ENCODE measurements at regions not wholly inside any gene's neighbourhood (a gene's known extent, or its start where the extent isn't known, plus 50 kb on each side); places are given as distances from the start of the nearest gene placed in this dataset.
"Not testable (repeated sequence)": the region's sequence is repeated elsewhere in the genome, so short reads cannot be mapped to it uniquely, and the experiment has no call there.

GRCh38 chr1:120282744-120283464, 106.6 kb upstream of the SEC22B start:
- not testable (repeated sequence) for FAIRE-seq; DNase-seq (ENCODE audit: low spot score)

DNA sequence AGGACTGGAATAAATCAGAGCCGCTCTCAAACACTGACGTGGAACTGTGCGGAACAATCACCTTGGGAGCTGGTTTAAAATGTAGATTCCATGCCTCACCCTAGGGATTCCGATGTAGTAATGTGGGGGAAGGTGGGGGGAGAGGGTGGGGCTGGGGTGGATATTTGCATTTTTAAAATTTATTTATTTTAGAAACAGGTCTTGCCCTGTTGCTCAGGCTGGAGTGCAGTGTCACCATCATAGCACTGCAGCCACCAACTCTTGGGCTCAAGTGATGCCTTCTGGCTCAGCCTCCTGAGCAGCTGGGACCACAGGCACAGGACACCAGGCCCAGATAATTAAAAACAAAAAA, 101.9 kb upstream of the SEC22B start:
- DNase-seq (ENCODE audit: low spot score); FAIRE-seq: not testable (repeated sequence)

DNA sequence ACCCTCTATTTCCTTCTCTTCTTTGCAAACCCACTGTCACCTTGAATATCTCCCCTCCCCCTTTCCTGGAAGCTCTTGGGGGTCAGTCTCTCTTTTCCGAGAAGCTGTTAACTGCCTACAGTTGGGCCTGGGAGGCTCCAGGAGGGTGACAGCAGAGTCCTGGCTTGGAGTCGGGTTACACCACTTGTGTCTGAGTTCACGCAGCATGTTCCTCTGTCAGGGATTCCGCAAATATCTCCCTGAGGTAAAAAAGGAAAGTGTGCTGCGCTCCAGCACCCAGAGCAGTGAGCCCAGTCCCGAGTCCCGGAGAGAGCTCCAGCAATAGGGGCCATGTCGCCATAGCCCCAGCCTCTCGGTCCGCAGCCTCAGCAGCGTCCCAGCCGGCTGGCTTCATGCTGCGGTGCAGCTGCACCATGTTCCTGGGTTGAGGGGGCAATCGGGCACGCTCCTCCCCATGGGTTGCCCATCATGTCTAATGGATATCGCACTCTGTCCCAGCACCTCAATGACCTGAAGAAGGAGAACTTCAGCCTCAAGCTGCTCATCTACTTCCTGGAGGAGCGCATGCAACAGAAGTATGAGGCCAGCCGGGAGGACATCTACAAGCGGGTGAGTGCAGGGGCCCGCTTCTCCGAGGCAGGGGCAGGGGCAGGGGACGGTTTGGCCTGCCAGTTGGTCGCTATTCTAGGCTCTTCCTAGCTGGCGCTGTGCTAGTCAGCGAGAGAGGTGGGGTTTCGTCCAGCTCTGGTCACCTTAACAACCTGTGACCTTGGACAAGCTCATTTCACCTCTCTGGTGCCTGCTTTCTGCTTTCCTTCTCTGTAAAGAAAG, 101.3 kb upstream of the SEC22B start:
- FAIRE-seq; DNase-seq (ENCODE audit: low spot score): not testable (repeated sequence)

DNA sequence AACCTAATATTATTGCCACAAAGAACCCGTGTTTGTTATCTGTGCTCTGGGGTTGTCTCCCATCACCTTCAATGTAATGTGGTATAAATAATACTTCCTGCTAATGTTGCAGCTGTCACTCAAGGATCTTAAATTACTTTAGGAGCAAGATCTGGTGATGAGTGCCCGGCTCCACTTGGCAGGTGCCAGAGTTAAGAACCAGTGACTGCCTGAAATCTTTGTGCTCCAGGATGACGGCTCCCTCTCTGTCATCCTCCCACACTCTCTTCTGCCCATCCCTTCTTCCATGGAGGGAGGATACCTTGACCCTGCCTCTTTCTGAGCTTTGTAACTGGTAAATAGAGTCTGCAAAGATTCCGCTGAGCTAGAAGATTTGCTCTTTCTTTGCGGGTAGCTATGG, 100.4 kb upstream of the SEC22B start:
- not testable (repeated sequence) for FAIRE-seq; DNase-seq (ENCODE audit: low spot score)

DNA sequence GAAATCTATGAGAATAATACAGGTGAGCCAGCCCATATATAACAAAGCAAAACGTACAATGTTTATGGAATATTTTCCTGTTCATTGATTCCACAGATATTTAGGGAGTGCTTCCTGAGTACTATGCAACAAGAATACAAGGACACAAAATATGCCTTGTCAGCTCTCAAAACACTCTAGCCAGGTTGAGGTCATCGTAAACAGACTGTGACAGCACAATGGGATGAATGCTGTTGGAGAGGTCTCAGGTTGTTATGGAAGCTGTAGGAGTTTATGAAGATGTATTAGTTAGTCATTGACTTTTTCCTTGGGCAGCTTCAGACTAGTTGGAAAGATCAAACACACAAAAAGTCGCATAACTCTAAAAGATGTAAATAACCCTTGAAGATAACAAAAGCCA, 98.1 kb upstream of the SEC22B start:
- FAIRE-seq; DNase-seq (ENCODE audit: low spot score): not testable (repeated sequence)

GRCh38 chr1:120273363-120273762, 97.0 kb upstream of the SEC22B start:
- not testable (repeated sequence) for FAIRE-seq; DNase-seq (ENCODE audit: low spot score)

DNA sequence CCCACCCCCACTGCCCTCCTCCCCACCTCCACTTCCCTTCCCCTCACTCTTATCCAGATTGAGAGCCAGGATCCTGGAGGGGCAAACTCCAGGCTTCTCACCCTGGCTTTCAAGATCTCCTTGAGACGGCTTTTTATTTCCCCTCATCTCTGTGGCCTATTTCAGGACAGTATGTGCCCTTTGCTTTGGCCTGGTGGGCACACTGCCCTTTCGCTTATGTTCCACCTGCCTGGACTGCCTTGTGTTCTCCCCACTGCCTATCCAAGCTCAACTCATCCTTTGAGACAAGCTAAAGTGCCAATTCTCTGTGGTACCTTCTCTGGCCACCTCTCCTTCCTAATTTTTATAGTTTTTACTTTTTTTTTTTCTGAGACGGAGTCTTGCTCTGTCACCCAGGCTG, 95.9 kb upstream of the SEC22B start:
- not testable (repeated sequence) for FAIRE-seq; DNase-seq (ENCODE audit: low spot score)

DNA sequence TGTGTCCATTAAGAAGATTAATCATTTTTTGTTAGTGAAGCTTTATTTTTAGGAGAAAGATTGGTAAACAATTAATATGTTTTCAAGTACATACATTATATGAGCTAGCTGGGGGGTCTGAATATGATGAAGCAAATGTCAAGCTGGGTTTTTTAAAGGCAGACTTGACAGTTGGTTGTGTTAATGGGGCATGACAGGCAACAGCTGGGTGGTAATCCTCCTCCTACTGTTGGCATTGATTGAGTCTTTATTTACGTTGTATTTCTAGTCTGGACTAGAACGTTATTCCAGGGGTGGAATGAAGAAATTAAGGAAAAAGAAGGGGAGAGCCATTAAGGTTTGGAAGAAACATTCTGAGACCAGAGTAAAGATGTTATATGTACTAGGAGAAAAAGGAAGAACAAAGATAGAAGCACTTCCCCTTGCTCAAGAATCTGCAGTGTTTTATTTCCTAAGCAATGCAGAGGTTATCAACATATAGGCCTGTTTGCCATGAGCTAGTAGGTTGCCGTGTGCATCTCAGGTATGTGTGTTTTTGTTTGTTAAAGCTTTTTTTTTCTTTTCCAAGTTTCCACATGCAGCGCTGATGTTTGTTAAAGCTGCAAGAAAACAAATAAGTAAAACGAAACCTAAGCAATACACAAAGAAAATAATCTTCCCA, 95.4 kb upstream of the SEC22B start:
- not testable (repeated sequence) for DNase-seq (ENCODE audit: low spot score); FAIRE-seq

- not testable (repeated sequence) for DNase-seq (ENCODE audit: low spot score); FAIRE-seq
These were observed 91.7 kb upstream of the SEC22B start for GRCh38 chr1:120267894-120268551.

GRCh38 chr1:120264564-120264963, 88.2 kb upstream of the SEC22B start:
- DNase-seq (ENCODE audit: low spot score); FAIRE-seq: not testable (repeated sequence)

- DNase-seq (ENCODE audit: low spot score); FAIRE-seq: not testable (repeated sequence)
These were observed 86.8 kb upstream of the SEC22B start for GRCh38 chr1:120262791-120263751.

- FAIRE-seq, result not testable (repeated sequence)
These were observed 81.4 kb upstream of the SEC22B start for GRCh38 chr1:120257778-120258105.

GRCh38 chr1:120257064-120257777, 80.9 kb upstream of the SEC22B start:
- FAIRE-seq; DNase-seq (ENCODE audit: low spot score): not testable (repeated sequence)

More at GRCh38 chr1:120257778-120258105, 81.4 kb upstream of the SEC22B start:
- DNase-seq (ENCODE audit: low spot score), result not testable (repeated sequence)

- DNase-seq (ENCODE audit: low spot score); FAIRE-seq: not testable (repeated sequence)
These were observed 74.4 kb upstream of the SEC22B start for GRCh38 chr1:120250756-120251155.

DNA sequence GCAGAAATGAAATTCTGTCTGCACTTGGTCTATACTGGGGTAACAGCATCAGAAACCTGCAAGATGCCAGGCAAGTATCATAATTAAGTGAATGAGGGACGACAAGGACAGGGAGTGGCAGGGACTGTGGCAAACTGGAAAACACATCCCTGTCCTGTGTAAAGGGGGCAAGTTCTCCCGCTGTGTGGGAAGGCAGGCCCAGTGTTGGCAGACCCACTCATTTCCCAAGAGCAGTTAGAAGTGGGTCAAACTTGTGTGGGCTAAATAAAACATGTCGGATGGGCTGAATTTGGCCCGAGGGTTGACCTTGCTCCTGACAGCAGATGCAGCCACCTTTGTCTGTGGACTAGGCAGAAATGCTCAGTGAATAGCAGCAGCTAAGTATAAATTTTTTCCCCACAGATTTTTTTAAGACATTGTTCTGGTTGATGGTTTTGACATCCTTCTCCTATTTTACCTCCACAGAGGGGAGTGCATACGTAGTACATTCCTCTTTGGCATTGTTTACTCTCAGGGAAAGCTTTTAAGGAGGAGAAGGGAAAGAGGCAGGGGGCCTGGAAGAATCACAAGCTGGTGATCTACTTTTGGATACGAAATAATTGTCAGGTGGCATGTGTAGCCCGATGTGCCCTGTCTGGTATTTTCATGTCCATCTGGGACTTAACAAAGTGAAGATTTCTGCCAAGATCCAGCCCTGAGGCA, 72.6 kb upstream of the SEC22B start:
- not testable (repeated sequence) for FAIRE-seq

DNA sequence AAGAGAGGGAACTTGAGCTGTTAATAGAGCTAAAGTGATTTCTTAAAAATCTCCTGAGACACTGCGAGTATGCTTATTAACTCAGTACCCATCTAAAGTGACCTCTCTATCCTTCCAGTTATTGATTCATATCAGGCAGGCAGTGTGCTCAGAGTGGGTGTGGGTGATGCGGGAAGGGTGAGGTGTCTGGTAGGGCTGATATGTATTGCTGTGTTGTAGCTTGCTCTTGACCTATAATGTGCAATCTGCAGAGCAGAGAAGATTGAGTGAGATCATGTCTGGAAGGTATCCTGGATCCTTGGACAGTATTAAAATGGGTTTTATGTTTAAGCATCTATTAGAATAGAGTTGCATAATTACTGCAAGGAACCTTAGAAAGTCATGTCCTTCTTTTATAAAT, 71.9 kb upstream of the SEC22B start:
- not testable (repeated sequence) for DNase-seq (ENCODE audit: low spot score); FAIRE-seq

More for the DNA sequence above, 72.6 kb upstream of the SEC22B start:
- DNase-seq (ENCODE audit: low spot score), result not testable (repeated sequence)

DNA sequence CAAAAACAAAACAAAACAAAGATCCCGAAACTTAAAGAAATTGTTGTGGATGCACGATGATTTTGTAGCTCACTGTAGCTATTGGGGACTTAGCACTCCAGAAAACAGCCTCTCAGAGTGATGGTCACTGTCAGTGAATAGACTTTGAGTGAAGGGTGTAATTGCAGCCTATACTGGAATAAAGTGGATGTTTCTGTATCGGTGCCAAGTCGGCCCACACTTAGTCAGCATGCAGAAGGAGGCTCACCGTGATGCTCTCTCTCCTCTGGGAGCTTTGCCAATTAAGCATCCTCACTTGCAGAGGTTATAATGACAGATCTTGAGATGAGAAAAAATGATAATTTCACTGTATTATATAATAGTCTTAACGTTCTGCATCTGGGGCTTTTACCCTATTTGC, 67.5 kb upstream of the SEC22B start:
- FAIRE-seq; DNase-seq (ENCODE audit: low spot score): not testable (repeated sequence)

GRCh38 chr1:120242582-120242981, 66.3 kb upstream of the SEC22B start:
- not testable (repeated sequence) for FAIRE-seq

DNA sequence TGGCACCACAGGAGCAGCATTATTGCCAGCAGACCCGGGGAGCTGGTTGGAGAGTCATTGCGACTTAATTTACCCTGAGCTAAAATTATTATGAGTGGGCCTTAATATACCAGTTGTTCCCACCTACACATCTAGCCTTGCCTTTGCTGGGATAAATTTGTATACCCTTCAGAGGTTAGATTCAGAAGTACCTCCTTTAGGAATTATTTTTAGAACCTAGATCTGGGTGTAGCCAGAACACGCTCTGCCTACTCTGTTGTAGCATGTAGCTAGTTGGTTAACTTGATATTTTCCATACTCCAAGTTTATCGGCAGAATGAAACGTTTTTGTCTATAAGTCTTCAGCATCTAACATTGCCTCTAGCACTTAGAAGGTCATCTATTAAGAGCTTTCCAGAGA, 65.5 kb upstream of the SEC22B start:
- FAIRE-seq; DNase-seq (ENCODE audit: low spot score): not testable (repeated sequence)

More at GRCh38 chr1:120242582-120242981, 66.3 kb upstream of the SEC22B start:
- not testable (repeated sequence) for DNase-seq (ENCODE audit: low spot score)
